ENCODE measurements at regions not wholly inside any gene's neighbourhood (a gene's known extent, or its start where the extent isn't known, plus 50 kb on each side); places are given as distances from the start of the nearest gene placed in this dataset.
"Not testable (repeated sequence)": the region's sequence is repeated elsewhere in the genome, so short reads cannot be mapped to it uniquely, and the experiment has no call there.

GRCh38 chr5:163306421-163306820 lies 131.0 kb upstream of the CCNG1 start:
- peak; percentile 55 to 69 for DNase-seq

DNA sequence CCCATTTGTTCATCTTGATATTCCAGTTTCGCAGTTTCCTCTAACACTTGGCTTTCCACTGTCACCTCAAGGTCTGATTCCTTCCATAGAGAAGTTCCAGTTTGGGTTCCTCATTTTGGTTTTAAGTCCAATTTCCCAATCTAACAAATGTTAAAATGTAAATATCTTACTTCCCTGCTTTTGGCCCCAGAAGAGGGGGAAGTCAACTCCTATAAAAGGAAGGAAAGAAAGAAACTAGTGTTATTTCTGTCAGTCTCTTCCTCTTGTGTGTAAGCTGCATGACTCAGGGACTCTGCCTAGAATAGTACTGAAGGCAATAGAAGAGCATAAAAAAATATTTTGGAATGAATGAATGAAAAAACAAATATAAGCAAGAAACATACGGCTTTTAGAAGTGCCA lies 127.5 kb upstream of the CCNG1 start:
- peak; percentile 30 to 52 for DNase-seq

GRCh38 chr5:163310997-163311396 lies 126.4 kb upstream of the CCNG1 start:
- DNase-seq, result no peak

DNA sequence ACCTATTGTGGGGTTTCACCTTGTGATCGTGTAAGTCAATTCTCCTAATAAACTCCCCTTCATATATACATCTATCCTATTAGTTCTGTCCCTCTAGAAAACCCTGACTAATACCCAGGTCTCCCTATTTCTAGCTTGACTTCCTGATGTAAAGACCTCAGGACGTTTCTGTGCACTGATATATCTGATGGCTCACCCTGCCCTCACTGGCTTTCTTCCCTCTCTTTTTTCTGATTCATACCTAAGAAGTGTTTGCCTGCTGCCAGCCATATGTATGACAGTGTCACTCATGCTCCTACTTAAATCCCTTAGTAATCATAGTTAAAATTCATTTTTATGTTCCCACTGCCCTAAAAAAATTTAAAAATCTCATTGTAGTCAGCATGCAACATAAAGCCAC lies 124.8 kb upstream of the CCNG1 start:
- DNase-seq, result no peak

DNA sequence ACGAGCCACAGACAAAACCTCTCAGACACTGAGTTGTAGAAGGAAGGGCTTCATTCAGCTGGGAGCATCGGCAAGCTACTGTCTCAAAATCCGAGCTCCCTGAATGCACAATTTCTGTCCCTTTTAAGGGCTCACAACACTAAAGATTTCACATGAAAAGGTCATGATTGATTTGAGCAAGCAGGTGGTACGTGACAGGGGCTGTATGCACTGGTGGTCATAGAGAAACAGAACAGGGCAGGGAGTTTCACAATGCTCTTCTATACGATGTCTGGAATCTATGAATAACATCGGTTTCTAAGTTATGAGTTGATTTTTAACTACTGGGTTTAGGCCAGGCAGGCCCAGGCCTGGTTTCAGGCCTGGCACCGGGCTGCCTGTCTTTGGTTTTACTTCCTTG lies 124.3 kb upstream of the CCNG1 start:
- DNase-seq, result not testable (repeated sequence)

GRCh38 chr5:163316374-163316773 lies 121.0 kb upstream of the CCNG1 start:
- DNase-seq, result not testable (repeated sequence)

- no peak for DNase-seq
Measured at GRCh38 chr5:163318707-163319106, 118.7 kb upstream of the CCNG1 start.

- DNase-seq, result no peak
Measured at GRCh38 chr5:163321511-163321910, 115.9 kb upstream of the CCNG1 start.

DNA sequence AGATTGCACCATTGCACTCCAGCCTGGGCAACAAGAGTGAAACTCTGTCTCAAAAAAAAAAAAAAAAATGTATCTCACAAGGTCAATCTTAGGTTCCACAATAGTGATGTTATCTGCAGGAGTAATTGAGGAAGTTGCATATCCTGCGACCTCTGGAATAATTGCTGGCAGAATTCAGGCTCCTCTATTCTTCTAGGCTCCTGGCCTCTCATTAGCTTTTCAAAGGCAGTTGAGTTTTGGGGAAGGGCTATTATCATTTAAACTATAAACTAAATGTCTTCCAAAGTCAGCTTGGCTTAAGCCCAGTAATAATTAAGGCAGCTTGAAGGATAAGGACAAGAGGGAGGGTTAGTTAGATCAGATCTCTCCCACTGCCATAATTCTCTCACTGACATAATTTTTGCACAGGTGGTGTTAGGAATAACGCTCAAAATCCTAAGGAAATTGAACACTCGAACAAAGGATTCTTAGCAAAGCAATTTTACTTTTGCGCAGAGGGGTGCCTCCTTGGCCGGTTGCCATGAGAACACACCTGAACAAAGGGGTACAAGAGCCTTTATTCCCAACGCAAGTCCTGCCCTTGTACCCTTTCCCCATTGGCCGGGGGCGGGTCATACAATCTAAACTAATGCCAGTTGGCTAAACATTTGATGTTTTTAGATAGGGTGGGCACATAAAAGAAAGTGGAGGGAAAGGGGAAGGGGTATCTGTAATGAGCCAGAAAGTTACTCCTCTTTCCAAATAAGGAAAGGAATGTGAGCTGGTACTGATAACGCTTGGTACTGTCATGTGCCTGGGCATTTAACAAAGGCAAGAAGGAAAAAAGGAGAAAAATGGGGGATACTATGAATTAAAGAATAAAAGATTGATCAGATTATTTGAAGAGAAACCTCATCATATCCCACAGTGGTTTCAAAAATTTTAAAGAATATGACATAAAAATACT lies 106.4 kb upstream of the CCNG1 start:
- no peak for DNase-seq

DNA sequence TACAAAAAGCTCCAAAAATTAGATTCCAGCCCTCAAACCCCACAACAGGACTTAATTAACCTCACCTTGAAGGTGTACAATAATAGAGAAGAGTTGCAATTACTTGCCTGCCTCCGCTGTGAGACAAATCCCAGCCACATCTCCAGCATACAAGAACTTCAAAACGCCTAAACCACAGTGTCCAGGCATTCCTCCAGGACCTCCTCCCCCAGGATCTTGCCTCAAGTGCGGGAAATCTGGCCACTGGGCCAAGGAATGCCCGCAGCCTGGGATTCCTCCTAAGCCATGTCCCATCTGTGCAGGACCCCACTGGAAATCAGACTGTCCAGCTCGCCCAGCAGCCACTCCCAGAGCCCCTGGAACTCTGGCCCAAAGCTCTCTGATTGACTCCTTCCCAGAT lies 101.3 kb upstream of the CCNG1 start:
- not testable (repeated sequence) for DNase-seq

DNA sequence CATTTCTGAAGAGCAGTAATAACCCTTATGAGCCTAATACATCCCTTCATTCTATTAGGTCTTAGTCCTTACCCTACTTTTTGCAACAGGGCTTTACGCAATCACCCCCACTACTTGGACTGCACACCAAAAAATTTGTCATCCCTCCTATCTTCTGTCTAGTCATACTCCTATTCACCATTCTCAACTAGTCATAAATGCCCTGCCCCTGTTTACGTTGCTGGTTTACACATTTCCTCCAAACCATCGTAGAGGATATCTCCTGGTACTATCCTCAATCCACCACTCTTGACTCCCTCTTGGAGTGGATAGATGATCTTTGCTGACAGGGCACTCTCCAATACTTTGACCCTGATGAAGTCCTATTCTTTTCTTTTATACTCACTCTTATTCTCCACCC lies 98.2 kb upstream of the CCNG1 start:
- DNase-seq, result no peak

DNA sequence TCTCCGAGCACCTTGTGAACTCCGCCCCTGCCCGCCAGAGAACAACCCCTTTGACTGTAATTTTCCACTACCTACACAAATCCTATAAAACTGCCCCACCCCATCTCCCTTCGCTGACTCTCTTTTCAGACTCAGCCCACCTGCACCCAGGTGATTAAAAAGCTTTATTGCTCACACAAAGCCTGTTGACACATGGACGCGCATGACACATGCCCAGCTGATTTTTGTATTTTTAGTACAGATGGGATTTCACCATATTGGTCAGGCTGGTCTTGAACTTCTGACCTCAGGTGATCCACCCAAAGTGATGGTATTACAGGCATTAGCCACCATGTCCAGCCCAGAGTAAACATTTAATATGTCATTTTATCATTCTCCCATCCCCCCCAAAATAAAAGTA lies 97.0 kb upstream of the CCNG1 start:
- DNase-seq, result not testable (repeated sequence)

GRCh38 chr5:163342306-163342705 lies 95.1 kb upstream of the CCNG1 start:
- no peak for DNase-seq

DNA sequence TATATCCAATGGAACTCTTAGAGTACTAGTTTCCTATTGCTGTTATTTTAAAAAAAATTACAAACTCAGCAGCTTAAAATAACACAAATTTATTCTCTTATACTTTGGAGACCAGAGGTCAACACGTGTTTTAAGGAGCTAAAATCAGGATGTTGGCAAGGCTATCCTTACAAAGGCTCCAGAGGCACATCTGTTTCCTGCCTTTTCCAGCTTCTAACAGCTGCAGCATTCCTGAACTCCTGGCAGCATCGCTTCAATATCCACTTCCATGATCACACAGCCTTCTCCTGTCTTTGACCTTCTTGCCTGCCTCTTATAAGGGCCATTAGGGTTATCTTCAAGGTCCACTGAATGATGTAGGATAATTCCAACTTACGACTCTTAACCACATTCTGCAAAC lies 92.2 kb upstream of the CCNG1 start:
- no peak for DNase-seq

DNA sequence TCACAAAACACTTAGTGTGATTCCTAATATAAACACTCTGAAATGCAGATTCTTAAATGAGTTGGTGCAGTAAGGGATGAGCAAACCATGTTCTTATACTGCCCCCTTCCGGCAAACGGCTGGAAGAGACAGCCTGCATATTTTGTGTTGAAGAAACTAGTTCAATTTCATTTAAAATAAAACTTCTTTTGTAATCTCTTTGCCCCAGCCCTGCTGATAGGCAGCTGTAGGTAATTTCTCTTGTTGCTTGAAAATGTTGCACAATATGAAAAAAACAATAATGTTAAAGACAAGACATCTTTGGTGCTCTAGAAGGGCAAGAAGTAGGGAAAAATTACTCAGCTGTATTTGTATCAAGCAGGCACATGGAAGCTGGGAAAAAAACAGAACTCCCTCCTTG lies 89.7 kb upstream of the CCNG1 start:
- DNase-seq, result peak; percentile 57 to 73

DNA sequence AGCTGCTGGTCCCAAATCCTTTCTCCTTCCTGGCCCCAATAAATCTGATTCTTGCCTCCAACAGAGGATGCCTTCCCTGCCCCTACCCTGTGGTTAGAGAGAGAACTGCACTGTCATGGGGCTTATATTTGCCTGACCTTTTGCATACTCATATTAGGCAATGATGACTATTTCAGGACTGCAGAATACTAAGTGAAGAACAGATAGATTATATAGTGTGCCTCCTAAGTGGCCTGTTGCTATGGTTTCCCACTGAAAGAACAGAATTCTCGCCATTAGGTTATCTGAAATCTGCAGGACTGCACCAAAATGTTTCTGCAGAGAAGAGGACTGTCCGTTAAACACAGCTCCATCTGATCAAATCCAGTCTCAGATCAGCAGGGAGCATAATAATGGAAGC lies 87.3 kb upstream of the CCNG1 start:
- peak in 1 of 2 experiments; percentile 22 for DNase-seq

GRCh38 chr5:163352531-163352930 lies 84.9 kb upstream of the CCNG1 start:
- no peak for DNase-seq

GRCh38 chr5:163355811-163356210 lies 81.6 kb upstream of the CCNG1 start:
- not testable (repeated sequence) for DNase-seq

DNA sequence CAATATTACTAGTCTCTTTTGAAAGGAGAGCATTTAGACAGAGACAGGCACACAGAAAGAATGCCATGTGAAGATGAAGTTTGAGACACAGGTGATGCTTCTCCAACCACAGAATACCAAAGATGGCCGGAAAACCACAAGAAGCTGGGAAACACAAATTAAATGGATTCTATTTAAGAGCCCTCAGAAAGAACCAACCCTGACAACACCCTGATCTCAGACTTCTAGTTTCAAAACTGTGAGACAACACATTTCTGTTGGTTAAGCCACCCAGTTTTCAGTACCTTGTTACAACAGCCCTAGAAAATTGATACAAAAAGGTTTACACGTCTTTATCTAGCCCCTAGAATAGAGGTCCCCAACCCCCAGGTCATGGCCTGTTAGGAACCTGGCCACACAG lies 79.8 kb upstream of the CCNG1 start:
- no peak for DNase-seq

DNA sequence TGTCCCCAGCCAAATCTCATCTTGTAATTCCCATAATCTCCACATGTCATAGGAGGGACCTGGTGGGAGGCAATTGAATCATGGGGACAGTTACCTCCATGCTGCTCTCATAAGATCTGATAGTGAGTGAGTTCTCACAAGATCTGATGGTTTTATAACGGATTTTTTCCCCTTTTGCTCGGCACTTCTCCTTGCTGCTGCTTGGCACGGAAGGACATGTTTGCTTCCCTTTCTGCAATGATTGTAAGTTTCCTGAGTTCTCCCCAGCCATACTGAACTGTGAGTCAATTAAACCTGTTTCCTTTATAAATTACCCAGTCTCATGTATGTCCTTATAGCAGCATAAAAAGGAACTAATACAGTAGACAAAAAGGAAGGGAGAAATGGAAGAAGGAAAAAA lies 76.7 kb upstream of the CCNG1 start:
- peak; percentile 29 to 51 for DNase-seq

DNA sequence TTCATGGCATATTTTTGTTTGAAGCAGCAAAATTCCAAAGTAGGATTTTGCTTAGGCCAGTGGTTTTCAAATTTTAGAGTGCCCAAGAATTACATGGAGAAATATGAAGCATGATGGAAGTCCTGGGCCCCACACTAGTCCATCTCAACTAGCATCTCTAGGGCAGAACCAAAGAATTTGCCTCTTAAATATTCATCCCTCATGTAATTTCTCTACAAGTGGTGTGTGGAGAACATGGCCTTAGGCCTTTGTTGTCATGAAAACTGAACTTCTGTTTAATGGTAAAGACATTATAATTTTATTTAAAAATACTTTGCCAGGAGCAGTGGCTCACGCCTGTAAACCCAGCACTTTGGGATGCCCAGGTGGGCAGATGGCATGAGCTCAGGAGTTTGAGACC lies 75.9 kb upstream of the CCNG1 start:
- no peak for DNase-seq

DNA sequence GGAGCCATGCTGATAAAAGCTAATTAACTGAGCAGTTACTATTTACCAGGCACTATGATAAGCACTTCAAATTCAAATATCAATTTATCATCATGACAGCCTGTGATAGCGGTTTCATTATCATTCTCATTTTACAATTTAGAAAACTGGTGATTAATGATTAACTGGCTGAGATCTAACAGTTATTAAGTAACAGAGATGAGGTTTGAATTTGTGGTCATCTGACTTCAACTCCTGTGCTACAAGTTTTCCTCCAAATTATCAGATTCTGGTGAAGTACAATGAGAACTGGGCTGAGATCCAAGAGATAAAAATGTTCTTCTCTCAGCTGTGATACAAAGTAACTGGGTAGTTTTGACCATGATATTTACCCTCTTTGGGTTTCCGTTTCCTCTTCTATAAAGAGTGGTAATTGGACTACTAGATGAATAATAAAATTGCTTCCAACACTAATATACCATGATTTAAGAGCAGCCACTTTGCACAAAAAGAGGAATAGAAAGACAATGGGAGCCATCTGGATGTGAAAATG lies 74.5 kb upstream of the CCNG1 start:
- no peak for DNase-seq

- no peak for DNase-seq
Measured at GRCh38 chr5:163363389-163363788, 74.0 kb upstream of the CCNG1 start.

GRCh38 chr5:163366757-163367156 lies 70.6 kb upstream of the CCNG1 start:
- no peak for DNase-seq
